GM21717 (cell line): ENCODE measurements at regions not wholly inside any gene's neighbourhood (a gene's known extent, or its start where the extent isn't known, plus 50 kb on each side); places are given as distances from the start of the nearest gene placed in this dataset.
"Not testable (repeated sequence)": the region's sequence is repeated elsewhere in the genome, so short reads cannot be mapped to it uniquely, and the experiment has no call there.

Experiments
- ATAC-seq: cut with Tn5 transposase; IDR thresholded peaks from one replicate; pipeline ENCODE4 v1.9.1; 2021; ENCODE audit warnings: mild to moderate bottlenecking, moderate library complexity; ENCODE audit not compliant: unreplicated experiment

DNA sequence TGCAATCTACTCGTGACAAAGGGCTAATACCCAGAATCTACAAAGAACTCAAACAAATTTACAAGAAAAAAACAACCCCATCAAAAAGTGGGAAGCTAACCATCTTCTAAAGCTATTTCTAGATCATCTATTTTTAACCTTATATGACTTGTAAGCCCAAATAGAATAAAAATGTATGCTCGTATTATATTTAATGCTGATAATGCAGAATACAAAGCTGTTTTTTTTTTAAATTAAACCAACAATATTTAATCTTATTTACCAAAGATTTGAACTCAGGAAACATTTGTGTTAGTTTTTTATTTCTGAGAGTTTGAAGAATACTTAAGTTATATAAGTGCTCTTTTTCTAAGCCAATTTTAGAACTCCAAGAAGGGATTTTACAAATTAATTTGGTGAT, 652.1 kb downstream of the LRRC70 start:
- ATAC-seq = no peak

DNA sequence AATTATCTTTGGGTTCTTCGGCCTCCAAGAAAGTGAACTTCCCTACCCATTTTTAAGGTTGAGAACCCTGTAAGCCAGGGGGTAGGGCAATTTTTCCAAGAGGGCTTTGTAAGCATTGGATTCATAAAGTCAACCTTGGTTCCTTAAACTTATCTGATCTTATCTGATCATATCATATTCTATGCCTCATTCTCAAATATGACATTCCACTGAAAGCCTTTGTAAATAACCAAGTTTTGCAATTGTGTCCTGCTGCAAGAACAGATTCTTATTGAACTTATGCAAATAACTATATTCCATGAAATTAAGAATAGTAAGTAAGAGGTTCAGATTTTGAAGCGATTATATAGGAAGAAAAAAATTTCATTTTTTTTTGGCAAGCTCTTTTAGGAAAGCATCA, 649.5 kb downstream of the LRRC70 start:
- no peak for ATAC-seq

DNA sequence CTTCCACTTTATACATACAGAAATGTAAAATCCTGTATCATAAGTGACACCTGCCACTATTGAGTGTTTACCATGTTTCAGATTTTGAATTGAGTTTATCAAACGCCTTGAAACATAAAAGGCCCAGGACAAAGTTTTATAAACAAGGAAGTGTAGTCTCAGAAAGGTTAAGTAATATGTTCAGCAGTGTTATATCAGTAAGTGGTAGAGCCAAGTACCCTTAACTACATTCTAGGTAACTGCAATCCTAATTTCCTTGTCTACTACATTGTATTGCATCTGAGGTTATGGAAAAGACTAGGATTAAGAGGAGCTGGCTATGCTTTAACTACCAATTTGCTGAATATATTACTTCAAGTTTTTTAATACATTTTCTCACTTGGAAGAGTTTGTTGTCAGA, 641.6 kb downstream of the LRRC70 start:
- ATAC-seq = no peak

DNA sequence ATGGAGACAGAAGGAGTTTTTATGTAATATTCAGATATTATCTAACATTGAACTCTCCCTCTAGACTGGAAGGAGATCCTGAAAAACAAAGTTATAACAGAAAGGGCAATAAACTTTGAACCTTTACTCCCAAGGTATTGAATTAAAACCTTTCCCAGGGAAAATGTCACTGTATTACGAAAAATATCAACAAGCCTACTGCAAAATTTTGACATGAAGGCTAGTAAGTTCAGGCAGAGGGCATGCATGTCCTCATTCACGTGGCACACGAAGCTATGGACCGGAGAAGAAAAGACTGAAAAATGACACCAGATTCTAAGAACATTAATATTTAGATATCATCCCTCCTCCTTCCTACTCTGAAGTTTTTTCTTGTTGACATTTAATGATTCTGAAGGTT, 638.8 kb downstream of the LRRC70 start:
- no peak for ATAC-seq

DNA sequence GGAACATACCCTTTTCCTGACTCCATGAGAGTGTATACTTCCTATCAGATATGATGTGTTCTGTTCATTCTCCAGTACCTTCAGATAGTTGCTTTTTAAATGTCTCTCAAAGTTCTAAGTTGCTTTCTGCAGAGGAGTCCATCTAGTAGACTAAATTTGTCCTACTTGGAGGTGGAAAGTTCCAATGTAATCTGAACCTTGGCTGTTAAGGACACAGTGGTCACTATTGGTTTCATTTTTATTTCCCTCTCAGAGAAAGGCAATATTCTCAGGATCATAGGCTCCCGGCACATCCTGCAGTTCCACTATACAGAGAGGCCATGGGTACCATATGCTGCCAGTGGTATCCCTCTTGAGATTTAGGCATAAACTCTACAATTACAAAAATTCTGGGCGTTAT, 634.6 kb downstream of the LRRC70 start:
- ATAC-seq = no peak

DNA sequence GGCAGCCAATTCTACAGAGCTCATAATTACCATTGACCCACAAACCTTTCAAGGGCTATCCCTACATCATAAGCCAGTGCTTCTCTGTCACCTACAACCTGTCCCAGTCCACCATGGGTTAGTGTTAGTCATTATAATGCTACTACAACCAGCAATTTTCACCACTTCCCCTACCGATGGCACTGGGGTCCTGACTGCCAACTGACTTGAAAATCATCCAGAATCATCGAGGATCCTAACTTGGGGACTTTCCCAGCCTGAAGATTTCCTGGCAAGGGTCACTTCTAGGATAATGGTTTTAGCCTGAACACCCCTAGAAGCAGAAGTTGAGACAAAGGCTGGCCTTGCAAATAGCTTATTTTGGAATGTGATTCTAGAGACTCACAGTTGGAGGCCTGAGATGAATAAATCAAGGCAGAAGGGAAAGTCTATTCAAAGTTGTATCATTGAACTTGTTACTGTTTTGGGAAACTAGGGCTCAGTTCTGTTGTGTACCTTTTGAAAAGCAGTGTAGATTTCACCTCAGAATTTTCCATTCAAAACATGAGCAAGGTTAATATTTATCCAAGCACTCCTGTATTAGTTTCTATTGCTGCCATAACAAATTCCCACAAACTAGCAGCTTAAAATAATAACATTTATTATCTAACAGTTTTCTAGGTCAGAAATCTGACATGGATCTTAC, 633.0 kb downstream of the LRRC70 start:
- ATAC-seq = no peak

DNA sequence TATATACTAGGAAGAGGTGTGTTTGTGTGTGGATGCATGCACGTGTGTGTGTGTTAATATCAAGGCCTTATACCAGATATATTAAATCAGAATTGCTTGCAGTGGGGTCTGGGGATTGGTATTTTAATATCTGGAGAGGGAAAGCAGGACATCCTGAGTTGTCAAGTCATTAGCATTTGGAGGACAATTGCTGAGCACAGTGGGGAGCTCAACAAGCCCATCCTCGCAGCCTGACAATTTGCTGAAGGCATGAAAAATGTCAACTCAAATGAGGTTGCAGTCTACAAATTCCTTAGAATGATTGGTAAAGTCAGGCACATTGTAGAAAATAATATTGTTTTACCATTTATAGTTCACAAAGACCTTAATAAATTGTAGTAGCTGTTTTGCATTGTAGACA, 627.4 kb downstream of the LRRC70 start:
- ATAC-seq = no peak

DNA sequence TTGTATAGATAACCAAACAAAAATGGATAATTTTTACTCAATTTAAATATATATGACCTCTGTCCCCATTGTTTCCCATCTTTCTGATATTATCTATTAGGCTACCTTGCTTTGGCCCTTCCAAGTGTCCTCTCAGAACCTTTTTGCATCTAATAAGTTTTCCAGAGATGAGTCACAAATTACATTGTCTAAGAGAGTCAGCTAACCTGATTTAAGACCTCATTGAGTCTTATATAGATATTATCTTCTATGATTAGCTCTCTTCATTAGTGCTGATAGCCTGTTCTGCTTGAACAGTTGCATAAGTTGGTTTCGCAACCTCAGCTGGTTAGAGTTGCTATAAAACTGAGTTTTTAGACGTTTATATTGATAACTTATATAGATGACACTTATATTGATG, 623.1 kb downstream of the LRRC70 start:
- ATAC-seq = no peak

DNA sequence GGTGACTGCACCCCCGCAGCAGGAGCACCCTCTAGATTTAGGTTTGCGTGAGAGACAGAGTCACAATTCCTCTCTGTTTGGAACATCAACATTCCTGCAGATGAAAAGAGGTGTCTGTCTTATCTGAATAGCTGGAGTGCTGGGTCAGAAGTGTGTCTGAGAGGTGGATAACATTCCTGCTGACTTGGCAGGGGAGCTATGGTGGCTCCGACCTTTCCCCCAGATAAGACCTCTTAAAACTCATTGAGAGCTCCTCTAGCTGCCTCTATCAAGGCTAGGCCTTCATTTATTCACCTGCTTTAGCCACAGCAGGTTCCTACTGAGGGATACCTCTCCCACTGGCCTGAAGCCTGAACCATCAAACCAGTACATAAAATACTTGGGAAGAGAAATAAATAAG, 615.5 kb downstream of the LRRC70 start:
- ATAC-seq = no peak

DNA sequence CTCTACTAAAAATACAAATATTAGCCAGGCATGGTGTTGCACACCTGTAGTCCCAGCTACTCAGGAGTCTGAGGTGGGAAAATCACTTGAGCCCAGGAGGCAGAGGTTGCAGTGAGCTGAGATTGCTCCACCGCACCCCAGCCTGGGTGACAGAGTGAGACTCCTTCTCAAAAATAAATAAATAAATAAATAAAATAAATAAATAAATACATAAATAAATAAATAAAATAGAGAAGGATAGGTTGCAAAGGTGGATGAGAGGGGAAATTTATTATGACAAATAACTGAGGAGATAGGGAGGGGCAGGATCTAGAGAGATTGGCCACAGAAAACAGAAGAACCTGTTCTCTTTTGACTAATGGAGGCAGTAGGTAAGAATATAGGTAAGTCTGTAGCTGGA, 601.6 kb downstream of the LRRC70 start:
- ATAC-seq = not testable (repeated sequence)

DNA sequence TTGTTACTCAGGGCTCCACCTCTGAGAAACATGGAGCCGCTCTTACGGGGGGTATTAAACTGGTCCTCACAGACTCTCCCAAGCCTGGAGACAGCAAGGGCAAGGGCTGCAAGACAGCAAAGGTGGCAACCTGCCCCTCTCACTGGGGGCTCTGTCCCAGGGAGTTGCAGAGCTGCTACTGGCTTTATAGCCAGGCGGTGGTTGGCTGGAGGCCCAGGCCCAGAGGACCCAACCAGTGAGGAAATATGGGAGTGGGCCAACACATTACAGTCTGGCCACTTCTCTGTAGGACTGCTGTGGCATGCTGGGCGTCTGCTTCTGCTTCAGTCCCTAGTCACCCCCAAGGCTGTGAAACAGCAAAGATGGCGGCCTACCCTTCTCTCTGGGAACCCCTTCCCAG, 597.2 kb downstream of the LRRC70 start:
- no peak for ATAC-seq

DNA sequence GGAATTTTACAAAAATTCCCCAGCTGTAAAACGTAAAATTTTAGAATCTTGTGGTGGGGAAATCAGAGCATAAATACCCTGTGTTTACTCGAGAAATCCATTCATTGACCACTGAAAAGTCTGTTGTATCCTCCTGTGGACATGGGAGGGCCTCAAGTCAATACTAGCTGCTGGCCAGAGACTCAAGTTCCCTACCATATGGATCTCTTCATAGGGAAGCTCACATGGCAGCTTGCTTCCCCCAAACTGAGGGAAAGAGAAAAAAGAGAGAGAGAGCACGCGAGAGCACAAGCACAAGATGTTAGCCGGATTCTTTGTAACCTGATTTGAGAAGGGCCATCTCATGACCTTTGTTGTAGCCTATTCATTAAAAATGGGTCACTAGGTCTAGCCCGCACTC, 591.9 kb downstream of the LRRC70 start:
- no peak for ATAC-seq

DNA sequence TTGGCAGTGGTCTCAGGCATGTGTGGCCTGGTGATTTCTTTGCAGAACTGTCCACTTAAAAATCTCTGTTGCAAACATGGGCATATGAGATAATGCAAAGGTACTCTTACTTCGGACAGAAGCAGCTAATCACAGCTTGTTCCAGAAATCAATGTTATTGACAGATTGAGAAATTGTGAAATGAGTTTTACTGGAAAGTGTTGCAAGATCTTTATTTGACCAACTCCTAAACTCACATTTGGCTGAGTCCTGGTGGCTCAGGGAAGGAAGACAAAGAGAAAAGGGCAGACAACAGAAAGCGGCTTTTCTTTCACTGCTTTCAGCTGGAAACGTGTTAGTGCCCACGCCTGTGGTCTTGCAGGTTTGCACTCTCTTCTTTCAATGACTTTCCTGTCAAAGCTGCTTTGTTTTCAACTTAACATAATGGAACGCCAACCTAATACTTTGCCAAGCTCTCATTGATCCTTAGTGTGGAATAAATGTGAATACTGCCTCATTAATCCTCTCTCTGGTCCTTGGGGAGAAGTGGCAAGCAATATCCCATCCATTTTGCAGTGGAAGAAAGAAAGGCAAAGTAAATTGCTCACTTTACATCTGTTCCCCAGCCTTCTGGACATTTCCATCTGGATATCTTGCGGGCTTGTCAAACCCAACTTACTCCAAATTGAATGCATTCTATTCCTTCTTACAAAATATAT, 586.4 kb downstream of the LRRC70 start:
- ATAC-seq = no peak

DNA sequence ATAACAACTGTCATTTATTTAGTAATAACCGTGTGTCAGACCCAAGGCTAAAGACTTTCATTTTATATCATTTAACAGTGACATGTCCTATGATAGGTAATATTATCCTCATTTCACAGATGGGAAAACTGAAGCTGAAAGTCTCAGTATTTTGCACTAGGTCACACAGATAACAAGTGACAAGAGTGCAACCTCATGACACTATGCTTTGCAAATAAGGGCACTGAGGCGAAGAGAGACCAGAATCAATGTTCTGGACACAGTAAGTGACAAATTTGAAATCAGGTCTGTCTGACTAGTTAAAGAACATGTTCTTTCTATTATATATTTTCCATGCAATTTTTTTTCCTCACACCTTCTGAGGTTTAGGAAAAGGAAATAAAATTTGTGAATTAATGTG, 585.7 kb downstream of the LRRC70 start:
- no peak for ATAC-seq

DNA sequence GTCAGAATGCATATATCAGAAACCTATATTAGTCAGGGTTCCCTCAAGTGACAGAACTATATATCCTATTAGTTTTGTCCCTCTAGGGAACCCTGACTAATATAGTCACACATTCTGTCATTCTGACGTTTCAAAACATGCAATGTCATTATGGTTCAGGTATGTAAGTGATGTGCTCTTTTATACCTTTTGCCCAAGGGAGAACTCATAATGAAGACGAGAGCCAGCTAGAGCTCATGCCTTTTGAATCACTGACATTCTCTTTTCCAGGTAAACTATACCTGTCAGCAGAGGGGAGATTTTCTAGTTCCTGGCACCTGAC, 576.7 kb downstream of the LRRC70 start:
- no peak for ATAC-seq

DNA sequence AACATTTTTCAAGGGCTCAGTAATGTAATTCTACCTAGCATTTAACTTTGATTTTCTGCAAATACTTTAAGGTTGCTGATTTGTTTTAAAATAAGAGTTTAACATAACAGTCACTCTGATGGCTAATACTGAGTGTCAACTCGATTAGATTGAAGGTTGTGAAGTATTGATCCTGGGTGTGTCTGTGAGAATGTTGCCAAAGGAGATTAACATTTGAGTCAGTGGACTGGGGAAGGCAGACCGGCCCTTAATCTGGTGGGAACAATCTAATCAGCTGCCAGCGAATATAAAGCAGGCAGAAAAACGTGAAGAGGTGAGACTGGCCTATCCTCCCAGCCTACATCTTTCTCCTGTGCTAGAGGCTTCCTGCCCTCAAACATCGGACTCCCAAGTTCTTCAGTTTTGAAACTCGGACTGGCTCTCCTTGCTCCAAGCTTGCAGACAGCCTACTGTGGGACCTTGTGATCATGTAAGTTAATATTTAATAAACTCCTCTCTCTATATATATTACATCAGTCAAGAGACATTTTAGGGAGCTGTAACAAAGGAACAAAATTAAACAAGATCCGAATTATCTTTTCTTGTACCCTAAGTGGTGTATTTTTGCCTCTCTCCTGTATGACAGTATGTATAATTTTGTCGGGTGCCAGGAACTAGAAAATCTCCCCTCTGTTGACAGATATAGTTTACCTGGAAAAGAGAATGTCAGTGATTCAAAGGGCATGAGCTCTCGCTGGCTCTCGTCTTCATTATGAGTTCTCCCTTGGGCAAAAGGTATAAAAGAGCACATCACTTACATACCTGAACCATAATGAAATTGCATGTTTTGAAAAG, 576.1 kb downstream of the LRRC70 start:
- no peak for ATAC-seq

DNA sequence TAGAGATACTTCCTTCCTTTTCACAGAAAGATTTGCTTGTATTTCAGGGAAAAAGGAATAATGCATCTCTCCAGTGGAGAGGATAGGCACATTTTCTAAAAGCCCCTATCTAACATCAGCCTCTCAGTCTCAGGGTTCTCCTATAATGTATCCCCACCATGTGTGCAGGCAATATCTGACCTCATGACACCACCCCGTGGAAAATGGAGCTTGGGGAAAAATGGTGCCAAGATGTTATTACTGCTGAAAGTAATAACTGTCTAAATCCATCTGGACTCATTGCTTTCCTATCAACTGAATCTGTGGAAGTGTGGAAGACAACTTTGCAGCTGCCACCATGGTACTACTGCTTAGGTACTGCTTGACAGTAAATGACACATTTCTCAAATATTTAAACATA, 574.3 kb downstream of the LRRC70 start:
- ATAC-seq = no peak

DNA sequence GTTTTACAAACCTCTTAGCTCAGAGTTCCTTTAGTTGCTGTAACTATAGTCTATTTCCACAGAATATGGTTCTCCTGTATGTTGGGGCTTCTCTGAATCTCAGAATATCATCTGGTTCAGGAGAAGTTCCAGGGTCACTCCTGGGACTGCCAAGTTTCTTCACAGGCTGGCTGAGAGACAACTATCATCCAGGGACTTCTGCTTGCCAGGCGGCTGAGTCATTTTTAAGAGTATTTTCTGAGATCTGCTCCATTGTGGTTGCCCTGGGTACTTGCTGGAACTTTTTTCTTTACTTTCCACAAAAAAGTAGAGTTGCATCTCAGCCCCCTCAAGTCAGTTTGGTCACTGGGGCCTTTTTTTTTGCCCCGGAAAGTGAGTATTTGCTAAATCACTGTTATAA, 566.5 kb downstream of the LRRC70 start:
- ATAC-seq = no peak

DNA sequence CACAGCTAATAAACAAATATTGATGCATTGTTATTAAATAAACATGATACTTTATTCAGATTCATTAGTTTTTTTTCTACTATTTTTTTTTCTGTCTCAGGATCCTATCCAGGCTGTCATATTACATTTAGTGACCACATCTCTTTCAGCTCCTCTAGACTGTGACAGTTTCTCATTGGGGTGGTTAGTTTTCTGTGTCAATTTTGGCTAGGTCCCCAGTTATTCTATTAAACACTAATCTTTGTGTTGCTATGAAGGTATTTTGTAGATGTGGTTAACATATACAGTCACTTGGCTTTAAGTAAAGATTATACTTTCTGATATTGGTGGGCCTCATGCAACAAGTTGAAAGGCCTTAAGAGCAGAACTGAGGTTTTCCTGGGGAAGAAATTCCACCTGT, 563.0 kb downstream of the LRRC70 start:
- no peak for ATAC-seq

DNA sequence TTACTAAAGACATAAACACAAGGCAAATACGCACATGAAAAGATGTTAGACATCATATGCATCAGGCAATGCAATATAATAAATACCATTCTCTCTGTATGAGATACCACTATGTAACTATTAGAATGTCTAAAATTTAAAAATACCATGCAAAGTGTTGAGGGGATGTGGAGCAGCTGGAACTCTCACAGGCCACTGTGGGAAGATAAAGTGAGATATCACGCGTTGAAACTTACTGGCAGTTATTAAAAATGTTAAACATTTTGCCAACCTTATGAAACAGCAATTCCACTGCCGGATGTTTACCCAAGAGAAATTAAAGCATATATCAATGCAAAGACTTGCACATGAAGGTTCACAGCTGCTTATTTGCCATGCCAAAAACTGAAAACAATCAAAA, 556.7 kb downstream of the LRRC70 start:
- ATAC-seq = no peak

DNA sequence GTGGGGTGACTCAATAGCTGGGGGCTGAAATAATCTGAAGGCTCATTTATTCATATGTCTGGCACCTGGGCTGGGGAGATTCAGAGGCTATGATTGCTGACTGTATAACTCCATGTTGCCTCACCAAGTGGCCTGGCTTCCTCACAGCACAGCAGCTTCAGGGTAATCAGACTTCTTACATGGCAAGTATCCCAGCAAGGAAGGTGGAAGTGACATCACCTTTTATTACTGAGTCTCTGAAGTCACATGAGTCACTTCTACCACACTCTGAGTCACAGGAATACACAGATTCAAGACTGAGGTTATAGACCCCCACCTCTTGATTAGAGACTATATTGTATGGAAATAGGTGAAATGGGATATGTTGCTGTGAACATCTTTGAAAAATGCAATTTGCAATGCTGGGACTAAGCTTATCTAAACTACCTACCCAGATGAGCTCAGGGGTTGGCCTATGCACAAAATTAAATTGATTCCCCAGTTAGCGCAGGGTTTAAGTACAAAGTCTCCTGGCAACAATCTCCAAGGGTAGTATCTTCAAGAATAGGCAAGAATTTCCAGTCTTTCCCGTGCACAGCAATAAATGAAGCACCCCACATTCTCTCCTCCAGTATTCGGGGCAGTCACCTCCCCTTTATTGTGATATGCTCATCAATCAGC, 553.1 kb downstream of the LRRC70 start:
- no peak for ATAC-seq

DNA sequence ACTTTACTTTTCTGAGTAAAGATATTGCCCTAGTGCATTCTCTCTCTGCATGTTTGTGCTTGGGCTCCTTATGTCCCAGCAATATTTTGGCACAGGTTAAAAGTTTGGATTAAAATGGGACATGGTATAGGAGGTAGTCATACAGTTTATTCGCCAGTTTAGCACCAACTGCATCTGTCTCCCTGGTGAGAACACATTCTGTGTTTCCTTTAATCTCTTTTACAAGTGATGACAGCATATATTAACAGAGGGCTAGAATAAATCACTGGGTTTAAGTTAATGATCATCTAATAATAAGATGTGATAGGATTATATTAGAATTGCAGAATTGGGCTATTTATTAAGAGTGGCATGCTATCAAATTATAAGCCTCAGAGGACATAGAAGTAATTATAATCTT, 550.1 kb downstream of the LRRC70 start:
- ATAC-seq = no peak
